ENCODE measurements at regions not wholly inside any gene's neighbourhood (a gene's known extent, or its start where the extent isn't known, plus 50 kb on each side); places are given as distances from the start of the nearest gene placed in this dataset.

DNA sequence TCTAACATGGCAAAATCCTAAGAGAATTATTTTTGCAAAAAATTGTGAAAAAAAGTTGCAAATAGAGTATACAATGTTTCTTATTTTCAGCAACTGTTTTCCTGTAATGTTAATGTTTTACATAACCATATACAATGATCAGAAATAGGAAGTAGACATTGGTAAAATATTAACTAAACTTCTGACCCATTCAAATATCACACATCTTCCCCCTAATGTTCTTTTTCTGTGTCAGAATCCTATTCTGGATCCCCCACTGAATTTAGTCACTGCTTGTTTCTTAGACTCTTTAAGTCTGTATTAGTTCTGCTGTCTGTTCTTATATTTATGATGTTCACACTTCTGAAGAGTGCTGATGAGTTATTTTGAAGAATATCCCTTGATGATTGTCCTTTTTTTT, 62.0 kb downstream of the HFE start:
- FAIRE-seq, result no peak

DNA sequence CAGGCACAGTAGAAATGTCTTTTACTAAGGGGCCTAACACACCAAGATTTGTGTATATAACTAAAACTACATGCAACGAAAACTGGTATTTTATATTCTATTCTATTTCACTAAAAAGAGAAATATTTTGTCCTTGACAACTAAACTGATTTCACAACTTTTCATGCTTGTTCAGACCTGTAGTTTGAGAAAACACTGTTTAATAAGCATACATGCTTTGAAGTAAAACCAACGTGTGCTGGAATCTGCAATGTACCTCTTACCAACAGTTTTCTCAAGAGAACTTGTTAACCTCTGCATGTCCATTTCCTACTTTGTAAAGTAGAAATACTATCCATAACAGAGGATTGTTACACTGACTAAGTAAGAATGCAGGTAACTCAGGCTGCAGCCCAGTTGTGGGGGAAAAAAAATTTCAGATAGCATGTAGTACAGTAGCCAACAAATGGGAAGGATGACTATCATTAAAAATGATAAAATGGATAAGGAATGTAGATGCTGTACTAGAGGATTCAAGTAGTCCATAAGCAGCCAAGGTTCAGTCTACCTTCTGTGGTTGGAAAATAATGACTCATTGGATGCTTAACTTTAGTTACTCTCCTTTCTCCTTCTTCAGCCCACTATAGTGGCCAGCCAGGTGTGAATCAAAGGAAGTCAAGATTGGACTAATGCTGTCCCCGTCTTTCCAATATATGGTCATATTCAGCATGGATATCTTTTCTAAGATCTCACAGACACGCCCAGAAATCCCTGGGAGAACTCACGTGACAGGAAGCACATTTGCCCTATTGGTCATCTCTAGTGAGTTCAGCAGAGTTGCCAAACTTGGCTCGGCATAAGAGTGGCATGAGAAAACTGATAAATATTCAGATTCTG, 65.2 kb downstream of the HFE start:
- peak; percentile 86 for FAIRE-seq

More for the DNA sequence above, 62.0 kb downstream of the HFE start:
- DNase-seq (ENCODE audit: low spot score), result no peak

DNA sequence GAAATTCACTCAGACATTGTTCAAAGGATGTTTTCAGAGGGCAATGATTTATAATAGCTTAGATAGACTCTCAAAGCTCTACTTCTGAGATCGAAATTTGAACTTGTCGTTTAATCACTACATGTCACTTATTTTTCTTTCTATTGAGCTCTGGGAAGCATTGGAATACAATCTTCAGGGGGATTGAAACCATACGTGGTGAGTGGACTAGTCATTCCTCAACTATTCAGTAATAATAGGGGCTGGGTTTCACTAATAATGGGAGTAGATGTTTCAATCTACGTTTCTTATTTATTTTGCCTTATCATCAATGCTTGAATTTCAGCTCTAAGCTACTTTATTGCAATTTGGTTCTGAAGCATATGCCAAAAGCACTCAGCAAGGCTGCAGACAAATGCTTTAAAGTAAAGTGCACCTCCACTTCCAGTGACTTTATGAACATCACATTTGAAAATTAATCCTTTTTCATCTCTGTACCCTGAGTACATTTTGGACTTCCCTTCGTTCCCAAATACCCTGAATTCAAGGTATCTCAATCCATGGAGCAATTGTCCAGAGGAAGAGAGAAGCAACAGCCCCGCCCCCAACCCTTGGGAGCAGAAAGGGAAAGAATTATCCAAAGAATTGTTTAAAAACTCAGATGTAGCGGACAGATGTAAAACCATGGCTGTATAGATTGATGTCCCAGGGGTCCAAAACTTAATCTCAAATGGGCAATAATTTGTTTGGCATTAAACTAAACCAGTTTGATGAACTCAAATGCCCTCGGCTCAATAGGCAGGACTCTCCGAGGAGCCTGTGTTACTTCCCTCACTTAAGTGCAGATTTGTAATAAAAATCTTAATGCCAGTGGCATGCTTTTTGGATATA, 68.1 kb downstream of the HFE start:
- DNase-seq (ENCODE audit: low spot score), result no peak
- no peak for FAIRE-seq

More for the DNA sequence above, 65.2 kb downstream of the HFE start:
- DNase-seq (ENCODE audit: low spot score), result peak; percentile 91

DNA sequence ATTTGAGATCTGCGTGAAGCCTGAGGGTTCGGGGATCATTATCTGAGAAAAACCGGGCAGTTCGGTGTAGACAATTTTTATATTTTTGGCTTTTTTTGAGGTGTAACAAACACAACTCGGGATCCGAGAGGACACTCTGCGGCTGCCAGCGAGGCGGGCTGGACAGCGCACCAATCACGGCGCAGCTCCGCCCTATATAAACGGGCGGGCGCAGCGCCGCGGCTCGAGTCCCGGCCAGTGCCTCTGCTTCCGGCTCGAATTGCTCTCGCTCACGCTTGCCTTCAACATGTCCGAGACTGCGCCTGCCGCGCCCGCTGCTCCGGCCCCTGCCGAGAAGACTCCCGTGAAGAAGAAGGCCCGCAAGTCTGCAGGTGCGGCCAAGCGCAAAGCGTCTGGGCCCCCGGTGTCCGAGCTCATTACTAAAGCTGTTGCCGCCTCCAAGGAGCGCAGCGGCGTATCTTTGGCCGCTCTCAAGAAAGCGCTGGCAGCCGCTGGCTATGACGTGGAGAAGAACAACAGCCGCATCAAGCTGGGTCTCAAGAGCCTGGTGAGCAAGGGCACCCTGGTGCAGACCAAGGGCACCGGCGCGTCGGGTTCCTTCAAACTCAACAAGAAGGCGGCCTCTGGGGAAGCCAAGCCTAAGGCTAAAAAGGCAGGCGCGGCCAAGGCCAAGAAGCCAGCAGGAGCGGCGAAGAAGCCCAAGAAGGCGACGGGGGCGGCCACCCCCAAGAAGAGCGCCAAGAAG, 69.0 kb downstream of the HFE start:
- FAIRE-seq, result no peak
- DNase-seq (ENCODE audit: low spot score), result peak; percentile 74

DNA sequence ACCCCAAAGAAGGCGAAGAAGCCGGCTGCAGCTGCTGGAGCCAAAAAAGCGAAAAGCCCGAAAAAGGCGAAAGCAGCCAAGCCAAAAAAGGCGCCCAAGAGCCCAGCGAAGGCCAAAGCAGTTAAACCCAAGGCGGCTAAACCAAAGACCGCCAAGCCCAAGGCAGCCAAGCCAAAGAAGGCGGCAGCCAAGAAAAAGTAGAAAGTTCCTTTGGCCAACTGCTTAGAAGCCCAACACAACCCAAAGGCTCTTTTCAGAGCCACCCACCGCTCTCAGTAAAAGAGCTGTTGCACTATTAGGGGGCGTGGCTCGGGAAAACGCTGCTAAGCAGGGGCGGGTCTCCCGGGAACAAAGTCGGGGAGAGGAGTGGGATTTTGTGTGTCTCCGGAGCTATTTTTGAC, 69.6 kb downstream of the HFE start:
- no peak for DNase-seq (ENCODE audit: low spot score)
- FAIRE-seq, result no peak

DNA sequence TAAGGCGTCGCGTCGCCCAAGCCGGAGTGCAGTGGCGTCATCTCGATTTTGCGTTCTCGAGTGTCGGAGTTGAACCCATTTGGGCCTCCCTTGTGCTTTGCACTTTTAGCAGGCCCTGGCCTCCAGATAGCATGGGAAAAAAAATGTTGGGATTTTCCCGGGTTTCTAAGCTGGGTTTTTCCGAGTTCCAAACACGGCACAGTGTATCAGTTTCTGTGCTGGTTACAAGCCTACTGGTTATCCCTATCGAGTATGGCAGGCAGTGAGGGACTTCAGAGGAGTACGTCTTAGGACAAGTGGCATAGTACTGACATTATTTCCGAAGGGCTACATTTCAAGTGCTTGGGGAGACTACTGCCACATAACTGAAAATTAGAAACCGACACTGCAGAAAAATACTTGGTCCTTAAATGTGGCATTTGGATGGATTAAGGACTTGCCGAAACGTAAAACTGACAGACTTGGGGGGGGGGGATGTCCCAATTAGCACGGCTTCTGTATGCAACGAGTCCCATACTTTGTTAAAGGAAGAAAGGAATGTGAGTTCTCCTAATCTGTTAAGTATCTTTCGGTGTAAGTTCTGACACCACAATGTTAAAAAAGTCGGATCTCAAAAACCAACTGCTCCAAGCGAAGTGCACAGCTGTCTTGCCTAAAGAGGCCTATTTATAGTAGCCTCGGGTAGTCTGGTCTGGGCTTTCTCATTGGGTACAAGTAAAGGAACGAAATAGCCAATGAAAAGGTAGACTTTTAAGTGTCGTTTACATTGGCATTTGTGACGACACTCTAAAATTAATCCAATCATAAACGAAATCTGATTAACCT, 70.2 kb downstream of the HFE start:
- FAIRE-seq (peak; percentile 90), DNase-seq (ENCODE audit: low spot score) (peak; percentile 99)

DNA sequence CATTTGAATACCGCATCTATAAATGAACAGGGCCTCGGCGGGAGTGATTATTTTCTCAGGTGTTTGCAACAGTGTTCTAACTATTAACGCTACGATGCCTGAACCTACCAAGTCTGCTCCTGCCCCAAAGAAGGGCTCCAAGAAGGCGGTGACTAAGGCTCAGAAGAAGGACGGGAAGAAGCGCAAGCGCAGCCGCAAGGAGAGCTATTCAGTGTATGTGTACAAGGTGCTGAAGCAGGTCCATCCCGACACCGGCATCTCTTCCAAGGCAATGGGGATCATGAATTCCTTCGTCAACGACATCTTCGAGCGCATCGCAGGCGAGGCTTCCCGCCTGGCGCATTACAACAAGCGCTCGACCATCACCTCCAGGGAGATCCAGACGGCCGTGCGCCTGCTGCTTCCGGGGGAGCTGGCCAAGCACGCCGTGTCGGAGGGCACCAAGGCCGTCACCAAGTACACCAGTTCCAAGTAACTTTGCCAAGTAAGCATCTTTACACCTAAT, 70.9 kb downstream of the HFE start:
- FAIRE-seq, result no peak

DNA sequence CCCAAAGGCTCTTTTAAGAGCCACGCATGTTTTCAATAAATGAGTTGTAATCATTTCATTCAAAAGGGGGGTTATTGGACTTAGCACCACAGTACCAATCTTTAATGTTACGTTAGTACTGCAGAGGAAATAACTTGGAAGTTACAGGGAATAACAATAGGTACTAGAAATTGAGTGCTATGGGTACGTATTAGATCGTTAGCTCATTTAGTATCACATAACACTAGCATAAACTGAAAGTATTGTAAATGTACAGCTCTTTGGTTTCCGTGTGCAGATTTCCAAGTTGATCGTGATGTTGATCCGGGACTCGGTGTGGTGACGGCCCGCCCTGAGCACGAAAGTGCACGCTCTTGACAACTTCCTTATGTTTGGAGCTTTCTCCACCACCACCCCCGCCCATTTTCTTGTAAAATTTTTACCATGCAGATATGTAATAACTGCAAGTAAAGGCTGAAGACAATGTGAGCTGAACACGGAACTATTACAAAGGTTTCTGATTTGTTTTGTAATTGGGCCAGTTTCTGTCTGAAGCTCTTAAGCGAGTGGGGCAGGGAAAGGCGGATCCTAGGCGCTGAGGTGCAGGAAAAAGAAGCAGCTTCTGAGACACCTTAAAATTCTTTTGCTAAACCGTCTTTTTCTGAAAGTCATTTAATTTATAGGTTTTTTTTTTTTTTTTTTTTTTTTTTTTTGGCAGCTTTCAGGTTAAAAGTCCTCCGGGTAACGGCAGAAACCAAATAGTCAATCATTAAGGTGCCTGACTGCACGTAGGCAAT, 71.5 kb downstream of the HFE start:
- peak; percentile 53 for DNase-seq (ENCODE audit: low spot score)
- no peak for FAIRE-seq

More for the DNA sequence above, 70.9 kb downstream of the HFE start:
- no peak for DNase-seq (ENCODE audit: low spot score)

DNA sequence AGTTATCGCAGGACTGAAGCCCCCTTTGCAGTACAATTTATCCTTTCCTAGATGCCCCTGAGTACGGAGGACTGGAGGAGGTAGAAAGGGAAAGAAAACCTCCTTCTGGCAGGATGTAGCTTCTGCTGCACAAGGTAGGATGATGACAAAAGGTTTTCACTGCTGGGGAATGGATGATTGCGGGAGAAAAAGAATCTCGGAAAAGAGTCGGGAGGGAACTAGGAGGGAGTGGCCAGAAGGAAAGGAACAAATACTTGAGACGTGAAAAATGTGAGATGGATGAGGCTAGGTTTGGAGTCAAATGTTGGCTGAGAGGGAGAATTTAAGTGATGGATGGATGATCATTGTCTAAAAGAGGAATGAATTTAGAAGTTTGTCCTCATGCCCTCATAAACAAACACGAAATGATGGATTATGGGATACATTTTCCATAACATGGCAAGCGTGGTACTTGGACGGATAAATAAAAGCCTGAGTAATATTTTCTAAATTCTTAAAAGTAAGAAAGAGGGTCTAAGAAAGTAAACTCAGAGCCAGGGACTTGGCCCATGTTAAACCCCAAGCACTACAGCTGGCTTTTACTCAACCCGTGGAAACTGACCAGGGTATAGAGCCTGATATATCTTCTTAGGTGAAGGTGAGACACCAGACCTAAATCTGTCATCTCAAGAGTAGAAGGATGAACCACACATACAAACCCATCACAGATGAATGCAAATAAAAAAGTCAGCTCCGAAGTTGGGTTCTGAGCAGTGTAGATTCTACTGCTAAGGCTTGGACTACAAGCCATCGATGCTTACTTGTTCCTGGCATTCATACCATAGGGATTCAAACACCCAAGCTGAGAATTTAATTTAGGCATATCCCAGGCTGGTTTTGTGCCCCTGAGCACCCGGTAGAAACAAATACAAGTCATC, 72.4 kb downstream of the HFE start:
- DNase-seq (ENCODE audit: low spot score) (peak; percentile 51), FAIRE-seq (no peak)

DNA sequence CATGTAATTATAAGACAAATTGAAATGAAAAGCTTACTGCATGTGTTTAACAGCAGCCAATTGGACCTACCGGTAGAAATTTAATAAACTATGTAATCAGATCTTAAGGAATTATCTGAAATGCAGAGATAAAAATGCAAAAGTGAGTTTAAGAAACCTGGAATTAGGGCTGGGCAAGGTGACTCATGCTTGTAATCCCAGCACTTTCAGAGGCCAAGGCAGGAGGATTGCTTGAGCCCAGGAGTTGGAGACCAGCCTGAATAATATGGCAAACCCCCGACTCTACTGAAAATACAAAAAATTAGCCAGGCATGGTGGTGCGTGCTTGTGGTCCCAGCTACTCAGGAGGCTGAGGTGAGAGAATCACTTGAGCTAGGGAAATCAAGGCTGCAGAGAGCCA, 74.1 kb downstream of the HFE start:
- no peak for FAIRE-seq
- DNase-seq (ENCODE audit: low spot score), result no peak

DNA sequence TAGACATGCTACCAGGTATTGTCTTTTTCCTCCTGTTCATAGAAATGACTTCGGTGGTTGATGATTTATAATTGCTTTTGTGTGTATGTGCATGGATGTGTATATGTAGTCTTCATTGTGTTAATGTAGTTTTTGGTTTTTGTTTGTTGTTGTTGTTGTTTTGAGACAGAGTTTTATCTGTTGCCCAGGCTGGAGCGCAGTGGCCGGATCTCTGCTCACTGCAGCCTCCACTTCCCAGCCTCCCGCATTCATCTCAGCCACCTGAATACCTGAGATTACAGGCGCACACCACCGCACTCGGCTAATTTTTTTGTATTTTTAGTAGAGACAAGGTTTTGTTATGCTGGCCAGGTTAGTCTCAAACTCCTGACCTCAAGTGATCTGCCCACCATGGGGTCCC, 75.2 kb downstream of the HFE start:
- DNase-seq (ENCODE audit: low spot score) (no peak), FAIRE-seq (no peak)

DNA sequence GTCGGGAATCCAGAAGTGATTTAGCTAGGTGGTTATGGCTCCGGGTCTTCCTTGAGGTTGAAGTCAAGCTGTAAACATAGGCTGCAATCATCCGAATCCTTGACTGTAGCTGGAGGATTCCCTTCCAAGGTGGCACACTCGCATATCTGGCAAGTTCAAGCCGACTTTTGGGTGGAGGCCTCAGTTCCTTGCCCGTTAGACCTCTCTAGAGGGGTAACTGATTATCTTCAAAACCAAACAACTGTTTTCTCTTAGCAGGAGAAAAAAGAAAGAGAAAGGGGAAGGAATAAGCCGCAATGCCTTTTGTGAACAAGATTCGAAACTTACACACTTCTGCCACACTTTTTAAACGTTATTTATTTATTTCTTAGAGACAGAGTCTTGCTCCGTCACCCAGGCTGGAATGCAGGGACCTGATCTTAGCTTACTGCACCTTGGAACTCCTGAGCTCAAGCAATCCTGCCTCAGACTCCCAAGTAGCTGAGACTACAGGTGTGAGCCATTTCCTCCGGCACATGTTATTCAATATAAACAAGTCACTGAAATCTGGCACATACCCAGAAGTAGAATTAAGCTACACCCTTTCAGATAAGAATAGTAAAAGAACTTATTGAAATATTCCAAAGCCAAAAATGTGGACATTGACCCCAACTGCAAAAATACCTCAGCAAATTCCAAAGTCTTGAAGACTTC, 76.3 kb downstream of the HFE start:
- FAIRE-seq, result no peak

DNA sequence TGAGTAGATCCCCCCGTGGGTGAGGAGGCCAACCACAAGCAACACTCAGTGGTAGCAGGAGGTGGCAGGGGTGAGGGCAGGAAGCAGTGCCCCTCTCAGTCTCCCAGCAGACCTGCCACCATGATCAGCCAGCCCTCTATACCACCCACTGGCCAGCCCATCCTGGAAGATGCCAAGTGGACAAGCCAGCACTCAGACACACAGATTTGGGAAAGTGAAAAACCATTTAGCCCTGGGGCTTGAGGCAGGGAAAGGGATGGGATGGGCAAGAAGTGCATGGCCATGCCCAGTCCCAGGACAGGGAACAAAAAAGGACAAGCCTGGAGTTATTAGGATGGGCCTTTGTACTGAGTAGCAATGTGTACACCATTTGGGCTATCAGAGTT, 76.9 kb downstream of the HFE start:
- DNase-seq (ENCODE audit: low spot score), result no peak
- no peak for FAIRE-seq

More for the DNA sequence above, 76.3 kb downstream of the HFE start:
- DNase-seq (ENCODE audit: low spot score), result no peak

DNA sequence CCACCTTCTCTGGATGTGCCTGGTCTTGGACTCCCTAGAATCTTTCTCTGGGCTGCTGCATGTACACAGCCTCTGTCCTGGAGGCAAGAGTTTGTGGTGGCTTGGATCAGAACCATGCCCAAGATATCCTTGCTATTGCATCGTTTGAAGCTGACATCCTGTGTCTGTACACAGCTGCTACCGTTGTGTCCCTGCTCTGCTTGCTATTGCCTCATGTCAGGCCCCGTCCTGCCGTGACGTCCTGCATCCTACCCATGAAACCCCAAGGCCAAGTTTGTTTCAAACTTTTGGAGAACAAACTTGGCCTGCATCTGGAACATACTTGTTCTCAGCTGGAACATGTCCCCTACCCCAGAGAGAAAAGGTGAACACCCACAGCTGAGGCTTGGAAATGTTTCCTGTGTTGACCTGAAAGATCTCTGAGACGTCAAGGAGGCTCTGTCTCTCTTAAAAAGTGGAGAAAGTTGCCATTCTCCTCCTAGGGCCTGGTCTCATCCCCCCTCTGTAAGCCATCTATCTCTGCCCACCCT, 78.1 kb downstream of the HFE start:
- no peak for DNase-seq (ENCODE audit: low spot score)
- no peak for FAIRE-seq

DNA sequence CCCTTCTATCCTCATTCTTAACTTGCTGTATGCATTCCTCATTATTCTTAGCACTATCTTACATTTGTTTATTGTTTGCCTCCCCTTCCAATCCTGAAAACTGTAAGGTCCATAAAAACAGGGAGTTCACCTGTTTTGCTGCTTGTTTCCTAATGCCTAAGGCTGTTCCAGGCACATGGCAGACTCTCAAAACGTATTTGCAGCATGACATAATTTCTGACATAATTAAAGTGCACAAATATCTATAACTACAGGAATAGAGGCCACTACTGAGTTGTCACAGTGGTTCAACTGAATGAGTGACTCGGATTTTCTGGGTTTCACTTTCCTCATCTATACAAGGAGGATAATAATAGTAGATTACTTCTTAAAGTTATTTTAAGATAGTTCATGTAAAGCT, 83.0 kb downstream of the HFE start:
- DNase-seq (ENCODE audit: low spot score) (no peak), FAIRE-seq (no peak)

DNA sequence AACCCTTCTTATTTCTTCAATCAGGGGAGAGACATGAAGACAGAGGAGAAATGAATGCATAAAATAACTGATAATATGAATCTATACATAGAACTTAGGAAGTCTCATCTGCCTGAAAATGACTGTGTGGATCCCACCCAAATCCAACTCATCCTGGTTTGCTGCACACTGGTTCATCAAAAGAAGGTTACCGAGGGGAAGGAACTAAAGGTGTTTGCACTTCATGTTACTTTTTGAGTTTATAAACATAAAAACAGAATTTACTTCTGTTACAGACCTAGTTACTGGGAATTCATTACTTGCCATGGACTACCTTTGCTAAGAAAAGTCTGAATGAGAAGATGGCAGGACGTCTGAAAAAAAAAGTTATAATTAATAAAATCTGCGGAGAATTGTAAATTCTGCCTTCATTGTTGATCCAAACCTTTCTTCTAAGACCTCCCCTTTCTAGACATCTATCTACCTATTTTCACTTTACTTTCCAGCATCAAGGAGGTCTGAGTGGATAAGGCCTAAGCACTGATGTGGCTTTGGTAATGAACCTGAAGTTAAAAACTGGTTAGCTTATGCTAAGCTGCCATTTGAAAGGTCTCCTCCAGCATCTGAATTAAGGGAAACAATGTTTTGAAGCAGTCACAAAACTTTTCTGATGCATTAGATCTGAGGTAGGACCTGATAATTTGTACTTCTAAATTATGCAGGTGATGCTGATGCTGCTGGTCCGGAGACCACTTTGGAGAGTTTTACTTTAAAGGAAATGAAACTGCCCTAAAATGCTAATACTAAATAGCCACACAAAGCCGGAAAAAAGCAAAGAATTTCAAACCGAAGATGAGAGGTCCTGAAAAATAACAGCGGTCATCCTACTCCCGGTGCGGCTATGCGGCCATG, 84.0 kb downstream of the HFE start:
- DNase-seq (ENCODE audit: low spot score) (no peak), FAIRE-seq (no peak)

DNA sequence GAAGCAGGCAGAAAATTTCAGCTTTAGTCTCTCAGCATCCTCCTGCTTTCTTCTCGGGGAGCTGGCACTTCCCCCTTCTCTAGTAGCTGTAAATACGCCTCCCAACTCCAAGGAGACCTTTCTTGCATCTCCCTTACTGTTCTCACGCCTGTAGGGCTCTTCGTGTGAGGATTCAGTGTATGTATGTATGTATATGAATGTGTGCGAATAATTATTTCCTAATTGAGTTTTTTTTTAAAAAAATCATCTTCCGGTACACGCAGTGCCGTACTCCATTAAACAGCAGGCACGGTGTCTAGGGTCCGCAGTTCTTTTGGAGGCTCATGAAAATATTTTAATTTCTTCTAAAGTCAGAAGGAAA, 85.4 kb downstream of the HFE start:
- peak; percentile 29 for DNase-seq (ENCODE audit: low spot score)
- FAIRE-seq, result no peak

All from RCC 7860 (cell line).